Tibial nerve (tissue), 4 donors: ENCODE measurements at regions not wholly inside any gene's neighbourhood (a gene's known extent, or its start where the extent isn't known, plus 50 kb on each side); places are given as distances from the start of the nearest gene placed in this dataset.

Experiments
- EP300 ChIP-seq, 2 donors: sonication (generic); formaldehyde crosslinking; IDR thresholded peaks; one replicate each; pipeline ENCODE4 v1.6.1; 2017; ENCODE audit warnings: antibody characterized with exemption in 2 of 2, mild to moderate bottlenecking in 1 of 2
- POLR2A ChIP-seq, 2 donors: fragments of 450-650 bp; IDR thresholded peaks; one replicate each; pipeline ENCODE4 v1.6.1; 2017; ENCODE audit warnings: antibody characterized with exemption in 2 of 2, mild to moderate bottlenecking in 2 of 2, moderate library complexity in 2 of 2
- TF ChIP-seq, protein P1 (sequence below), 5 experiments: fragments of 200-600 bp in 3 of 5; fragments of 450-650 bp in 2 of 5; sonication (generic) in 3 of 5; IDR thresholded peaks; one replicate each; pipeline ENCODE4 v1.5.1; 2016 to 2019; ENCODE audit warnings: antibody characterized with exemption in 5 of 5, mild to moderate bottlenecking in 3 of 5, moderate library complexity in 2 of 5

DNA sequence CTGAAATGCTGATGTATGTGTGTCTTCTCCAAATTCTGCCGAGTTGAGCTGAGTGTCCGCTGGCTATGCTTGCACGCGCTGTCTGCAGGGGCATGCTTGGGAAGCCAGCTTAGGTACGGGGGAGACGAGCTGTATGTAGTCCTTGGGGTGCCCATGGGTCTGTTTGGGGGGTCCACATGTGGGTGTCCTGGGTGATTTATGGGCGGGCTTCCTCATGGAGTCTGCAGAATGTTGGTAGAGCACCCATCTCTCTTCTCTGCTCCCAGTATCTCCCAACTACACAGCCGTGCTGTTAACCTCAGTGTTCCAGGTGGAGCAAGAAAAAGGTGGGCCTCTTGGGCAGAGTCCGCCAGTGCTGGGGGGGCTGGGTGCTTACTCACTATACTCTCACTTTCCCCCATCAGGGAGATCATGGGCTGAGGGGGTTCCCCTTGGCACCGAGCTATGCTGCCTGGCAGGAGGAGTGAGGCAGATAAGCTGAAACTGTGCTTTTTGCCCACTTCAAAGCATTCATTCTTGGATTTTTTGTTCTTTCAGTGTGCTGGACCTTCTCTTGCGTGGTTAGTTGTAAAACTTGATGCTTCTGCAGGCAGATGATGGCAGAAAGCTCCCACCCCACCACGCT, 128.2 kb upstream of the ALKAL2 start:
- TF ChIP-seq, protein P1, sequence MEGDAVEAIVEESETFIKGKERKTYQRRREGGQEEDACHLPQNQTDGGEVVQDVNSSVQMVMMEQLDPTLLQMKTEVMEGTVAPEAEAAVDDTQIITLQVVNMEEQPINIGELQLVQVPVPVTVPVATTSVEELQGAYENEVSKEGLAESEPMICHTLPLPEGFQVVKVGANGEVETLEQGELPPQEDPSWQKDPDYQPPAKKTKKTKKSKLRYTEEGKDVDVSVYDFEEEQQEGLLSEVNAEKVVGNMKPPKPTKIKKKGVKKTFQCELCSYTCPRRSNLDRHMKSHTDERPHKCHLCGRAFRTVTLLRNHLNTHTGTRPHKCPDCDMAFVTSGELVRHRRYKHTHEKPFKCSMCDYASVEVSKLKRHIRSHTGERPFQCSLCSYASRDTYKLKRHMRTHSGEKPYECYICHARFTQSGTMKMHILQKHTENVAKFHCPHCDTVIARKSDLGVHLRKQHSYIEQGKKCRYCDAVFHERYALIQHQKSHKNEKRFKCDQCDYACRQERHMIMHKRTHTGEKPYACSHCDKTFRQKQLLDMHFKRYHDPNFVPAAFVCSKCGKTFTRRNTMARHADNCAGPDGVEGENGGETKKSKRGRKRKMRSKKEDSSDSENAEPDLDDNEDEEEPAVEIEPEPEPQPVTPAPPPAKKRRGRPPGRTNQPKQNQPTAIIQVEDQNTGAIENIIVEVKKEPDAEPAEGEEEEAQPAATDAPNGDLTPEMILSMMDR (IDR thresholded peaks at IDR 0.05) = no peak
- TF ChIP-seq EP300 (IDR thresholded peaks at IDR 0.05) (no peak), POLR2A (IDR thresholded peaks at IDR 0.05) (no peak)
